GM13977 (cell line): ENCODE measurements at regions not wholly inside any gene's neighbourhood (a gene's known extent, or its start where the extent isn't known, plus 50 kb on each side); places are given as distances from the start of the nearest gene placed in this dataset.

Experiments used
- DNase-seq: peaks from one replicate; pipeline ENCODE4 v3.0.0; 2012; ENCODE audit warnings: low spot score
- in situ Hi-C: fragments of 300-500 bp; cut with MboI; formaldehyde crosslinking; loops from one replicate; pipeline ENCODE4 v1.12.0; 2022; ENCODE audit warnings: low sequenced_read_pairs, low pct_unique_long_range_greater_than_20kb, mixed read lengths, inconsistent platforms; ENCODE audit not compliant: unreplicated experiment
- TF ChIP-seq, protein P1 (sequence below): IDR thresholded peaks from 2 replicates; pipeline ENCODE4 v1.5.1; 2012; ENCODE audit warnings: mild to moderate bottlenecking, control low read depth; ENCODE audit not compliant: insufficient read depth; ENCODE audit errors: extremely low read depth, missing control alignments

DNA sequence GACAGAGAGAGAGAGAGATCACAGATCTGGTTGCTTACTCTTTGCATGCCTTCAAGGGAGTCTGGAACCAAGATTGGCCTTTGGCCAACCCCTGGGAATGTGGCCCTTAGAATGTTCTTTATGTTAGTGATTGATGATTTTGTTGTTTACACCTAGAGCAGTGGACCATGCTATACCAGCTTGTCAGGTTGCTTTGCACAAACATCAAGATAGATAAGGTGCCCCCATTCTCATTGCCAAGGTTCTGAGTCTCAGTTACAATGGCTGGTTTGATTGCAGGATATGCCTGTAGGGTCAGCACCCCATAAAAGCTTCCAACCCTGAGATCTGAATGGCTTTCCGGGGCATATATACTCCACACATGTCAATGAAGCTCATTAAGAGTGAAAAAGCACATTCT is 53.5 kb upstream of the SLC2A12 start:
- TF ChIP-seq, protein P1, sequence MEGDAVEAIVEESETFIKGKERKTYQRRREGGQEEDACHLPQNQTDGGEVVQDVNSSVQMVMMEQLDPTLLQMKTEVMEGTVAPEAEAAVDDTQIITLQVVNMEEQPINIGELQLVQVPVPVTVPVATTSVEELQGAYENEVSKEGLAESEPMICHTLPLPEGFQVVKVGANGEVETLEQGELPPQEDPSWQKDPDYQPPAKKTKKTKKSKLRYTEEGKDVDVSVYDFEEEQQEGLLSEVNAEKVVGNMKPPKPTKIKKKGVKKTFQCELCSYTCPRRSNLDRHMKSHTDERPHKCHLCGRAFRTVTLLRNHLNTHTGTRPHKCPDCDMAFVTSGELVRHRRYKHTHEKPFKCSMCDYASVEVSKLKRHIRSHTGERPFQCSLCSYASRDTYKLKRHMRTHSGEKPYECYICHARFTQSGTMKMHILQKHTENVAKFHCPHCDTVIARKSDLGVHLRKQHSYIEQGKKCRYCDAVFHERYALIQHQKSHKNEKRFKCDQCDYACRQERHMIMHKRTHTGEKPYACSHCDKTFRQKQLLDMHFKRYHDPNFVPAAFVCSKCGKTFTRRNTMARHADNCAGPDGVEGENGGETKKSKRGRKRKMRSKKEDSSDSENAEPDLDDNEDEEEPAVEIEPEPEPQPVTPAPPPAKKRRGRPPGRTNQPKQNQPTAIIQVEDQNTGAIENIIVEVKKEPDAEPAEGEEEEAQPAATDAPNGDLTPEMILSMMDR: no peak
- in situ Hi-C loops: no loop called here
- DNase-seq: no peak

DNA sequence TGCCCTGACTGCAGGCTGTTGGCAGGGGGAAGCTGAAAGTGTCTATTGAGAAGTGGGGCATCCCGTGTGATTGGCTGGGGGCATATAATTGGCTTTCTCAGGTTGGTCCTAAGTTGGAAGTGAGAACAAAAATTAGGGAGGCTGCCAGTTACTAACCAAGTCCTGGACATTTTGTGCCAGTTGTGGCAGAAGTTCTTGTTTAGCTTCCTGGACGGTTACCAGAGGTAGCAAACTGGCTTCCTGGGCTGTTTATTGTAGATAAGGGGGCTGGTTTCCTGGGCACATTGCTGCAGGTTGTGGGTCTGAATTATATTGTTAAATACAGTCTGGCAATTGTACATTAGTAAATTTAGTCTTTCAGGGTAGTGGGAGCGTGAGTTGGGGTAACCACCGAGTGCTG is 50.6 kb upstream of the SLC2A12 start:
- in situ Hi-C loops: no loop called here
- DNase-seq: no peak
- TF ChIP-seq, protein P1: no peak
